Stomach (tissue), 8 donors: ENCODE measurements at regions not wholly inside any gene's neighbourhood (a gene's known extent, or its start where the extent isn't known, plus 50 kb on each side); places are given as distances from the start of the nearest gene placed in this dataset.

Experiments used
- DNase-seq, 2 donors: peaks; one replicate each; pipeline versions ENCODE4 v3.0.0 to v3.0.0-alpha.2; 2013 to 2019
- H3K27ac ChIP-seq, 5 donors: fragments of 200-600 bp in 4 of 5; sonication (generic) in 4 of 5; one replicate each; pipeline ENCODE4 v1.5.1; 2013 to 2019; ENCODE audit warnings: mild to moderate bottlenecking in 1 of 5, moderate library complexity in 1 of 5
- H3K27me3 ChIP-seq, 3 donors: fragments of 200-600 bp; sonication (generic); one replicate each; pipeline ENCODE4 v1.5.1; 2017 to 2019; ENCODE audit warnings: mixed run types in 1 of 3
- H3K36me3 ChIP-seq, 4 donors: fragments of 200-600 bp; sonication (generic); 1 replicate in 3 of 4; 2 replicates in 1 of 4; pipeline ENCODE4 v1.5.1; 2016 to 2019
- H3K4me1 ChIP-seq, 4 donors: fragments of 200-600 bp; sonication (generic); one replicate each; pipeline ENCODE4 v1.5.1; 2016 to 2019
- H3K4me3 ChIP-seq, 4 donors: fragments of 200-600 bp; sonication (generic) in 3 of 4; one replicate each; pipeline ENCODE4 v1.5.1; 2016 to 2019; ENCODE audit warnings: mild to moderate bottlenecking in 1 of 4
- H3K9me3 ChIP-seq, 4 donors: fragments of 200-600 bp; sonication (generic); one replicate each; pipeline ENCODE4 v1.5.1; 2016 to 2019
- CTCF ChIP-seq, 7 experiments: fragments of 450-650 bp in 4 of 7; fragments of 200-600 bp in 3 of 7; sonication (generic) in 3 of 7; IDR thresholded peaks; one replicate each; pipeline ENCODE4 v1.5.1; 2016 to 2019; ENCODE audit warnings: antibody characterized with exemption in 7 of 7, control low read depth in 2 of 7, mild to moderate bottlenecking in 1 of 7
- EP300 ChIP-seq: sonication (generic); formaldehyde crosslinking; IDR thresholded peaks from one replicate; pipeline ENCODE4 v1.6.1; 2017; ENCODE audit warnings: antibody characterized with exemption
- POLR2A ChIP-seq, 4 donors: fragments of 450-650 bp; IDR thresholded peaks; one replicate each; pipeline ENCODE4 v1.6.1; 2016; ENCODE audit warnings: antibody characterized with exemption in 4 of 4, control low read depth in 2 of 4, mild to moderate bottlenecking in 1 of 4, moderate library complexity in 1 of 4
- POLR2AphosphoS5 ChIP-seq, 3 donors: sonication (generic); formaldehyde crosslinking; IDR thresholded peaks; one replicate each; pipeline ENCODE4 v1.6.1; 2016; ENCODE audit warnings: antibody characterized with exemption in 3 of 3
- WGBS, 5 donors: extraction: QIAGEN DNeasy Blood & Tissue Kit in 3 of 5; methylation state at CpG; one replicate each; pipeline versions ENCODE4 v1.1.5 to v1.1.7; 2013 to 2018; 5-methylcytosine and 5-hydroxymethylcytosine counted together
- intact Hi-C: fragments of 100-400 bp; cut with DNase I; formaldehyde crosslinking; loops from one replicate; pipeline ENCODE4 v1.15.1; 2023; ENCODE audit warnings: low total_unique reads
- donor health status: healthy with polysubstance abuse.
- donor health status: Bipolar disorder and iron deficiency.
- donor health status: healthy.

GRCh38 chr3:151556596-151556995, 95.7 kb upstream of the IGSF10 start:
- Histone ChIP-seq H3K9me3 (no peaks in the 10 kb centered on the region), H3K4me1 (peaks cover 0 to 16% (median 8%) of the 10 kb centered on the region in 4 donors), H3K36me3 (no peaks in the 10 kb centered on the region), H3K27me3 (no peaks in the 10 kb centered on the region), H3K27ac (no peak overlapping the region), H3K4me3 (no peak overlapping the region)
- TF ChIP-seq POLR2AphosphoS5 (IDR thresholded peaks at IDR 0.05) = no peak
- TF ChIP-seq EP300 = no peak
- no peak for TF ChIP-seq POLR2A (IDR thresholded peaks at IDR 0.05)
- TF ChIP-seq CTCF (IDR thresholded peaks at IDR 0.05) = no peak
- intact Hi-C loops = no loop called here
- no peak for DNase-seq
- 73 to 86% (median 78%) methylated on average over 3 of the region's 3 CpGs for WGBS, 5 donors

DNA sequence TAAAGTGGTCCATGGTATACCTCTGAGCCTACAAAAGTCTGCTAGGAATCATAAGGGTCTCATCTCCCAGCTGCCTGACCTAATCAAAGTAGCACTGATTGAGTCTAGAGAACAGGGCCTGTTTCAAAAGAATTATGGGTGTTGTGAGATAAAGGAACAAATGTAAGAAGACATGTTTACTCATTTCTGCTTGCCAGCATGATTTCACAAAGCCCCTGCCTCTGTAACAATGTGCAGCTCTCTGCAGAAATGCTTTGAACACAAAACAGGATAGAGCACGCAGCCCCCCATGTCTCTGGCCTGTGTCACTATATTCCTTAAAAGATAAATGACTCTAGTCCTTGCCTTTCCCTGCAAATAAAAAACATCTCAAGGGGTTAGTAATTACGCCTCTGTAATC, 94.7 kb upstream of the IGSF10 start:
- no peak for TF ChIP-seq POLR2A (IDR thresholded peaks at IDR 0.05)
- no peak for TF ChIP-seq POLR2AphosphoS5 (IDR thresholded peaks at IDR 0.05)
- TF ChIP-seq CTCF (IDR thresholded peaks at IDR 0.05) = no peak
- TF ChIP-seq EP300 = no peak
- H3K9me3 ChIP-seq = no peaks in the 10 kb centered on the region
- no peak overlapping the region for H3K27ac ChIP-seq
- intact Hi-C loops = no loop called here
- WGBS, 5 donors = 50 to 80% (median 68%) methylated on average over 2 of the region's 2 CpGs
- no peaks in the 10 kb centered on the region for H3K36me3 ChIP-seq
- no peaks in the 10 kb centered on the region for H3K27me3 ChIP-seq
- no peak overlapping the region for H3K4me3 ChIP-seq
- H3K4me1 ChIP-seq = peaks cover 0 to 8% (median 3%) of the 10 kb centered on the region in 4 donors
- DNase-seq = no peak

DNA sequence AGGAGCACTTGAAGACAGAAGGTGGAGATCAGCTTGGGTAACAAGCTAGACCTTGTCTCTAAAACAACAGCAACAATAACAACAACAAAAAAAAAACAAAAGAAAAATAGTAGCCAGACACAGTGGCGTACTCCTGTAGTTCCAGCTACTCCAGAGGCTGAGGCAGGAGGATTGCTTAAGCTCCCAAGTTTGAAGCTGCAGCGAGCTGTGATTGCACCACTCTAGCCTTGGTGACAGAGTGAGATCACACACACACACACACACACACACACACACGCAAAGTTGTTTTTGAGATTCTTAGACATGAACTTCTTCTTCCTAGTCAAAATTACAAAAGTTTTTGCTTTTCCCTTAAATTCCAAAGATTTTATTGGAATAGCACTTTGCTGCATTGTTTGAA, 93.0 kb upstream of the IGSF10 start:
- intact Hi-C loops = no loop called here

GRCh38 chr3:151552589-151552988, 91.7 kb upstream of the IGSF10 start:
- Histone ChIP-seq H3K27ac (no peak overlapping the region), H3K36me3 (no peaks in the 10 kb centered on the region), H3K9me3 (no peaks in the 10 kb centered on the region), H3K27me3 (no peaks in the 10 kb centered on the region), H3K4me3 (no peak overlapping the region), H3K4me1 (no peaks in the 10 kb centered on the region)
- DNase-seq = no peak
- intact Hi-C loops = no loop called here
- TF ChIP-seq POLR2A (IDR thresholded peaks at IDR 0.05) (no peak), CTCF (IDR thresholded peaks at IDR 0.05) (no peak), POLR2AphosphoS5 (IDR thresholded peaks at IDR 0.05) (no peak), EP300 (no peak)
- WGBS, 5 donors = 83 to 93% (median 91%) methylated on average over 2 of the region's 2 CpGs

More for the DNA sequence above, 93.0 kb upstream of the IGSF10 start:
- WGBS, 5 donors = 83 to 96% (median 87%) methylated on average over 3 of the region's 3 CpGs
- H3K4me1 ChIP-seq = no peaks in the 10 kb centered on the region
- TF ChIP-seq POLR2A (IDR thresholded peaks at IDR 0.05) (no peak), EP300 (no peak), POLR2AphosphoS5 (IDR thresholded peaks at IDR 0.05) (no peak), CTCF (IDR thresholded peaks at IDR 0.05) (no peak)
- no peak for DNase-seq
- H3K9me3 ChIP-seq = no peaks in the 10 kb centered on the region
- H3K27ac ChIP-seq = no peak overlapping the region
- H3K36me3 ChIP-seq = no peaks in the 10 kb centered on the region
- H3K27me3 ChIP-seq = no peaks in the 10 kb centered on the region
- no peak overlapping the region for H3K4me3 ChIP-seq
